SKM-1 treated with dmso at 0.1 percent for 144 hours (cell line): ENCODE measurements at regions not wholly inside any gene's neighbourhood (a gene's known extent, or its start where the extent isn't known, plus 50 kb on each side); places are given as distances from the start of the nearest gene placed in this dataset.
"Not testable (repeated sequence)": the region's sequence is repeated elsewhere in the genome, so short reads cannot be mapped to it uniquely, and the experiment has no call there.

Source experiments
- DNase-seq: peaks from one replicate; lab custom pipeline; 2025; ENCODE audit not compliant: unreplicated experiment; lab: John Stamatoyannopoulos, UW

DNA sequence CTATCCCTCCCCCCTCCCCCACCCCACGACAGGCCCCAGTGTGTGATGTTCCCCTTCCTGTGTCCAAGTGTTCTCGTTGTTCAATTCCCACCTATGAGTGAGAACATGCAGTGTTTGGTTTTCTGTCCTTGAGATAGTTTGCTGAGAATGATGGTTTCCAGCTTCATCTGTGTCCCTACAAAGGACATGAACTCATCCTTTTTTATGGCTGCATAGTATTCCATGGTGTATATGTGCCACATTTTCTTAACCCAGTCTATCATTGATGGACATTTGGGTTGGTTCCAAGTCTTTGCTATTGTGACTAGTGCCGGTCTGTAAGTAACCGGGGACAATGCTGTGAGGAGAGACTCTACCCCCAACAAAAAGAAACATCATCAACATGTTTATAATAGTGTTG lies 217.2 kb downstream of the SEC23IP start:
- DNase-seq, result not testable (repeated sequence)

- DNase-seq, result no peak
These were observed 217.7 kb downstream of the SEC23IP start for GRCh38 chr10:120110196-120110595.

GRCh38 chr10:120111628-120112027 lies 219.1 kb downstream of the SEC23IP start:
- no peak for DNase-seq

- no peak for DNase-seq
These were observed 220.3 kb downstream of the SEC23IP start for GRCh38 chr10:120112809-120113208.

DNA sequence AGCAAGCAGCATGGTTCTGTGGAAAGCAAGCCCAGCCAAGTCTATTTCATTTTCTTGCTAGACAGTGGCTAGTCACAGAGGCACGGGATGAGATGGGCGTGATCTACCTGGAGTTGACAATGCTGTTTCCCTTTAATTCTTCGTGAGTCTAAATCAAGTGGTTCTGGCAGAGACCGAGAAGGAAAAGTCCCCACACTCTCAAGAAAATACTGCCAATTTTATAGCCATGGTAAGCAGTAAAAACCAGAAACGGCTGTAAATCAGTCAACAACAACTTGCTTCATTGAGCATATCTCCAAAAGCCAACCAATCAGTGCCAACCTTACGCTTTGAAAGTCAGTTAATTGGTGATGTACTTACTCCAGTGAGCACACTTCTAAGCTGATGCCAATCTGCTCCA lies 223.4 kb downstream of the SEC23IP start:
- DNase-seq, result no peak

GRCh38 chr10:120121768-120122167 lies 229.2 kb downstream of the SEC23IP start:
- DNase-seq, result no peak

- DNase-seq, result no peak
These were observed 238.7 kb downstream of the SEC23IP start for GRCh38 chr10:120131183-120131582.

- no peak for DNase-seq
These were observed 240.3 kb downstream of the SEC23IP start for GRCh38 chr10:120132811-120133210.

- no peak for DNase-seq
These were observed 246.2 kb downstream of the SEC23IP start for GRCh38 chr10:120138689-120139088.

DNA sequence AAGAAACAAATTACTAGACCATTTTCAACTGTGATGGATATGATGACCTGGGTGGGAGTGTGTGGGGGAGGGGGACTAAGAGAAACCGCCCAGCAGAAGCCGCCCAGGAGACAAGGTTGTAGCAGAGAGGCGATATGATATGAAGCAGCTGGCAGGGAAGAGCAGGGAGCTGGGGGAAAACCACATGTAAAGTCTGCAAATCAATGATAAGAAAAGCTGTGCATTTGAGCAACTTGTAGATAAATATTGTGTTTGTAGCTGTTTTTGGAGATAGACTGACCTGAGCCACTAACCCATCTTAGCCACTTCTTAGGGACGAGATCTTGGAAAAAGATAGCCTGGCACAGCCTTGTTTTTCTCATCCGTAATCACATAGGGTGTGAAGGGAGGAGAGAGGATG lies 252.6 kb downstream of the SEC23IP start:
- no peak for DNase-seq

GRCh38 chr10:120156614-120157274 lies 264.2 kb downstream of the SEC23IP start:
- DNase-seq, result no peak

GRCh38 chr10:120161111-120161510 lies 268.6 kb downstream of the SEC23IP start:
- DNase-seq, result no peak

GRCh38 chr10:120162471-120162870 lies 269.9 kb downstream of the SEC23IP start:
- DNase-seq, result no peak

GRCh38 chr10:120172356-120172755 lies 279.8 kb downstream of the SEC23IP start:
- no peak for DNase-seq

GRCh38 chr10:120174491-120174890 lies 282.0 kb downstream of the SEC23IP start:
- DNase-seq, result no peak

DNA sequence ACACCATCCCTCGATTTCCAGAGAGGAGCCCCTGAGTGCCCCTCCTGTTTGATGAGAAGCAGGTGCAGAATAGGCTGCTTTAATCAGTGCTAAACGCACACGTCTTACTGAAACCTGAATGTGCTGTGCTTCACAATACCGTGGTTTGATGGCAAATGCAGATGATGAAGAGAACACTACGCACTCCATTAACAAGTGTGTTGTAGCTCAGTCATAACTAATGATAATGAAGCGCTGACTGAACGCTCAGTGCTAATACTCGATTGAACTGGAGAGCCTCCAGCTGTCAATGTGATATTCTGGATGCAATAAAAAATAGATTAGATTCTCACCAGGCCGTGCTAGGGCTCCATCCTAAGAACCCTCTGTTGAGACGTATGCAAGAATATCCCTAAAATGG lies 279.7 kb upstream of the PLPP4 start:
- DNase-seq, result no peak

DNA sequence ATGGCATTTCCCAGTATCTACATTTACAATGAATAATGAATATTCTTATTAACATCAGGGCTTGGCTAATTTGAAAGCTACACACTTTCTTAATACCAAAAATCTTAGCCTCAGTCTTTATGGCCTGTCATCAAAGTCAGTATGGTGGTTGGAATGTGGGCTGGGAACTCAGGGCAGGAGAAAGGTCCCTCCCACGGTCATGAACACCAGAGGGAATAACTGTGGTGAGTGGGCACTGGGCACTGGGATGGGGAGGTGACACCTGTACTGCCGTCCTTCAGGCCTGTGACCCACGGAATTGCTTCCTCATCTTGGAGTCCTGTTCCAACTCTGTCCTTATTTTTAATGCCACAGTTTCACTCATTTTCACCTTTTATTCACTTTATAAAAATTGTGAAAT lies 276.9 kb upstream of the PLPP4 start:
- DNase-seq, result no peak

- DNase-seq, result no peak
These were observed 275.9 kb upstream of the PLPP4 start for GRCh38 chr10:120181154-120181553.

- DNase-seq, result no peak
These were observed 274.6 kb upstream of the PLPP4 start for GRCh38 chr10:120182431-120182830.

- DNase-seq, result no peak
These were observed 273.5 kb upstream of the PLPP4 start for GRCh38 chr10:120183546-120183945.

DNA sequence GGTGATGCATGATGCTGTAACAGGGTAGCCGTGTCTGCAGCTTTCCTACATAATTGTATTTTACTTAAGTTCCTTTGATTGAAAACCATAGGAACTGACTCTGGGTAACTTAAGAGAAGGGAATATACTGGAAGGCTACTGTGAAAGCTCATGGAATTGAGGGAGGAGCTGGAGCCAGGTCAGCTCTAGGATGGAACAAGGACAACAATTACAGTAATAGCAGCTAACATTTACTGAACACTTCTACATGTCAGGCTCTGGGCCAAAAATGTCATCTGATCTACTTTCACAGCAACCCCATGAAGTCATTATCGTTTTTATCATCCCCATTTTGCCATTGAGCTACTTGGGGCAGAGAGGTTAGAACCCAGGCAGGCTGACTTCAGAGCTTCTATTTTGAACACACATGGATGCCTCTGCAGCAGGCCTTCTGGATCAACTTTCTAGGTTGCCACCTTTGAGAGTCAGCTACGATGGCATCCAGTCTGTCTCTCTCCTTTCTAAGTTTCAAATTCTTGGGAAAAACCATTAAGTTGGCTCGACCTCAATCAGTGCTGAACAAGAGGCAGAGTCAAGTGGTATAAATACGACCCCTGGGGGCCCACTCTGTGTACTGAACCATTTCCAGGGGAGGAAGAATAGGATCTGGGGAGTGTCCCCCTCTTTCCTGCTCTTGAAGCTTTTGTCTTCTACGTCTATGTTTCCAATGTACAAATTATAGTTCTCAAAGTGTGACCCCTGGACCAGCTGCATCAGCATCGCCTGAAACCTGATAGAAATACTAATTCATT lies 272.3 kb upstream of the PLPP4 start:
- DNase-seq, result no peak

DNA sequence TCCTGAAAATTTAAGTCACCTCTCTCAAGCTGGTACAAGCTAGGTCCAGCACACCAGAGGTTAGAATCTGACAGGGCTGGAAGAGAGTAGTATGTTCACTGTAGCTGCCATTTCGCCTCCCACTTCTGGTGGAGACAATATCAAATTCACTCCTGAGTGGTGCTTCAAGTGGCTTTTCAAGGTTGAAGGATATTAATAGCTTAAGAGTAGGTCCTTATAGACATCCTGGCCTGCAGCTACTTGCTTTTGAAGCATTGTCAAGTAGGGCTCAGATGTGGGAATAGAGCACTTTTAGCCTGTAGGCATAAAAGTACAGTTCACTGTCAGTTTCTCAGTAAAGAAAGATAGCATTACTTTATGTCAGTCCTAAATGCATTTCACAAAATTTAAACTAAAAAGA lies 270.5 kb upstream of the PLPP4 start:
- no peak for DNase-seq

- DNase-seq, result not testable (repeated sequence)
These were observed 269.9 kb upstream of the PLPP4 start for GRCh38 chr10:120187168-120187567.
